ENCODE measurements at regions not wholly inside any gene's neighbourhood (a gene's known extent, or its start where the extent isn't known, plus 50 kb on each side); places are given as distances from the start of the nearest gene placed in this dataset.

GRCh38 chr7:3175285-3175902 lies 125.7 kb upstream of the SDK1 start:
- Histone ChIP-seq H3K9me3 (no peaks in the 10 kb centered on the region), H3K27me3 (replicated peaks; ENCODE audit: control insufficient read depth, insufficient read depth, low read length) (no peaks in the 10 kb centered on the region), H3K36me3 (ENCODE audit: control insufficient read depth, insufficient read depth, low read length) (no peaks in the 10 kb centered on the region), H3K4me1 (no peaks in the 10 kb centered on the region), H3K4me3 (ENCODE audit: low read depth, low read length) (no peak overlapping the region)
- POLR2A ChIA-PET, result no interaction called here
- BruUV-seq (replicated peaks), result no TSS peak
- H3K36me3 Mint-ChIP-seq (ENCODE audit: insufficient read depth, unreplicated experiment), result peaks cover 5% of the 10 kb centered on the region
- peaks cover 15% of the 10 kb centered on the region for H3K9me3 Mint-ChIP-seq (ENCODE audit: unreplicated experiment)
- TF ChIP-seq, protein P1, sequence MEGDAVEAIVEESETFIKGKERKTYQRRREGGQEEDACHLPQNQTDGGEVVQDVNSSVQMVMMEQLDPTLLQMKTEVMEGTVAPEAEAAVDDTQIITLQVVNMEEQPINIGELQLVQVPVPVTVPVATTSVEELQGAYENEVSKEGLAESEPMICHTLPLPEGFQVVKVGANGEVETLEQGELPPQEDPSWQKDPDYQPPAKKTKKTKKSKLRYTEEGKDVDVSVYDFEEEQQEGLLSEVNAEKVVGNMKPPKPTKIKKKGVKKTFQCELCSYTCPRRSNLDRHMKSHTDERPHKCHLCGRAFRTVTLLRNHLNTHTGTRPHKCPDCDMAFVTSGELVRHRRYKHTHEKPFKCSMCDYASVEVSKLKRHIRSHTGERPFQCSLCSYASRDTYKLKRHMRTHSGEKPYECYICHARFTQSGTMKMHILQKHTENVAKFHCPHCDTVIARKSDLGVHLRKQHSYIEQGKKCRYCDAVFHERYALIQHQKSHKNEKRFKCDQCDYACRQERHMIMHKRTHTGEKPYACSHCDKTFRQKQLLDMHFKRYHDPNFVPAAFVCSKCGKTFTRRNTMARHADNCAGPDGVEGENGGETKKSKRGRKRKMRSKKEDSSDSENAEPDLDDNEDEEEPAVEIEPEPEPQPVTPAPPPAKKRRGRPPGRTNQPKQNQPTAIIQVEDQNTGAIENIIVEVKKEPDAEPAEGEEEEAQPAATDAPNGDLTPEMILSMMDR (IDR thresholded peaks at IDR 0.05; ENCODE audit: insufficient read depth in 1 of 2, low read depth in 1 of 2, low read length in 1 of 2, severe bottlenecking in 1 of 2, unreplicated experiment in 1 of 2), result no peak
- no peak overlapping the region for H3K27ac Mint-ChIP-seq (ENCODE audit: unreplicated experiment)
- H3K4me3 Mint-ChIP-seq (ENCODE audit: unreplicated experiment), result no peak overlapping the region
- H3K27me3 Mint-ChIP-seq (ENCODE audit: insufficient read depth, unreplicated experiment), result no peaks in the 10 kb centered on the region
- intact Hi-C loops (cut with micrococcal nuclease; ENCODE audit: unreplicated experiment), result no loop called here
- CTCF ChIA-PET, result no interaction called here
- peaks cover 9% of the 10 kb centered on the region for H3K4me1 Mint-ChIP-seq (ENCODE audit: low read depth, unreplicated experiment)
- no peak for DNase-seq

DNA sequence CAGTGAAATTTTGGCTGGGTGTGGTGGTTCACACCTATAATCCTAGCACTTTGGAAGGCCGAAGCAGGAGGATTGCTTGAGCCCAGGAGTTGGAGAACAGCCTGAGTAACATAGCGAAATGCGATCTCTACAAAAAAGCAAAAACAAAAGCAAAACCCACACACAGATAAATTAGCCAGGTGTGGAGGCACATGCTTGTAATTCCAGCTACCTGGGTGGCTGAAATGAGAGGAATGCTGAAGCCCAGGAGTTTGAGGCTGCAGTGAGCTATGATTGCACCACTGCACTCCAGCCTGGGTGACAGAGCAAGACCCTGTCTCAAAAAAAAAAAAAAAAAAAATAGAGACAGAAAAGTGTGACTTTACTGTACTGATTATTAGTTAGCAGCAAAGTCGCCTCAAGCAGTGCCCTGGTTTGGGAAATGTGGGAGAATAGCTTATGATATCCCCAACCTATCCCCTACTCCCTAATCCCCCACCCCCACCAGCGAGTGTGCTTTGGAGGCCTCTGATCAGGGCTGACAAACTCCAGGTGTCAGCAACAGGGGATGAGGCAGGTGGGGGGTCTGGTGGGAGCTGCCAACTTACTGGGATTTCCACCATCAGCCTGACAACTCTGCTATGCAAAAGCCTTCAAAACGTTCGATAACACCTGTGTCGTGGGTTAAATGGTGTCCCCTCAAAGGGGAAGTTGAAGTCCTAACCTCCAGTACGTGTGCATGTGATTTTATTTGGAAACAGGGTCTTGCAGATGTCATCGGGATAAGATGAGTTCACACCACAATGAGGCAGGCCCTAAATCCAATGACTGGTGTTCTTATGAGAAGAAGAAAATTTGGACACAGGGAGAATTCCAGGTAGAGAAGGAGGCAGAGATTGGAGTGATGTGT lies 124.7 kb upstream of the SDK1 start:
- Mint-ChIP-seq H3K27ac (ENCODE audit: unreplicated experiment) (no peak overlapping the region), H3K27me3 (ENCODE audit: insufficient read depth, unreplicated experiment) (no peaks in the 10 kb centered on the region), H3K4me3 (ENCODE audit: unreplicated experiment) (no peak overlapping the region), H3K36me3 (ENCODE audit: insufficient read depth, unreplicated experiment) (peaks cover 5% of the 10 kb centered on the region), H3K9me3 (ENCODE audit: unreplicated experiment) (peaks cover 11% of the 10 kb centered on the region), H3K4me1 (ENCODE audit: low read depth, unreplicated experiment) (peaks cover 9% of the 10 kb centered on the region)
- H3K9me3 ChIP-seq, result no peaks in the 10 kb centered on the region
- CTCF ChIA-PET, result no interaction called here
- H3K4me1 ChIP-seq, result no peaks in the 10 kb centered on the region
- intact Hi-C loops (cut with micrococcal nuclease; ENCODE audit: unreplicated experiment), result no loop called here
- DNase-seq, result no peak
- H3K4me3 ChIP-seq (ENCODE audit: low read depth, low read length), result no peak overlapping the region
- H3K27me3 ChIP-seq (replicated peaks; ENCODE audit: control insufficient read depth, insufficient read depth, low read length), result no peaks in the 10 kb centered on the region
- BruUV-seq (replicated peaks), result no TSS peak
- H3K36me3 ChIP-seq (ENCODE audit: control insufficient read depth, insufficient read depth, low read length), result no peaks in the 10 kb centered on the region
- POLR2A ChIA-PET, result no interaction called here
- TF ChIP-seq, protein P1 (IDR thresholded peaks at IDR 0.05; ENCODE audit: insufficient read depth in 1 of 2, low read depth in 1 of 2, low read length in 1 of 2, severe bottlenecking in 1 of 2, unreplicated experiment in 1 of 2), result no peak

- Mint-ChIP-seq H3K27me3 (ENCODE audit: insufficient read depth, unreplicated experiment) (no peaks in the 10 kb centered on the region), H3K4me3 (ENCODE audit: unreplicated experiment) (no peak overlapping the region), H3K27ac (ENCODE audit: unreplicated experiment) (no peak overlapping the region), H3K36me3 (ENCODE audit: insufficient read depth, unreplicated experiment) (peaks cover under 1% of the 10 kb centered on the region), H3K4me1 (ENCODE audit: low read depth, unreplicated experiment) (peaks cover 9% of the 10 kb centered on the region), H3K9me3 (ENCODE audit: unreplicated experiment) (peaks cover 3% of the 10 kb centered on the region)
- Histone ChIP-seq H3K36me3 (ENCODE audit: control insufficient read depth, insufficient read depth, low read length) (no peaks in the 10 kb centered on the region), H3K9me3 (no peaks in the 10 kb centered on the region), H3K4me3 (ENCODE audit: low read depth, low read length) (no peak overlapping the region), H3K27me3 (replicated peaks; ENCODE audit: control insufficient read depth, insufficient read depth, low read length) (no peaks in the 10 kb centered on the region), H3K4me1 (no peaks in the 10 kb centered on the region)
- intact Hi-C loops (cut with micrococcal nuclease; ENCODE audit: unreplicated experiment), result no loop called here
- TF ChIP-seq, protein P1 (IDR thresholded peaks at IDR 0.05; ENCODE audit: insufficient read depth in 1 of 2, low read depth in 1 of 2, low read length in 1 of 2, severe bottlenecking in 1 of 2, unreplicated experiment in 1 of 2), result no peak
- CTCF ChIA-PET, result no interaction called here
- DNase-seq, result no peak
- BruUV-seq (replicated peaks), result no TSS peak
- POLR2A ChIA-PET, result no interaction called here
These were observed 123.8 kb upstream of the SDK1 start for GRCh38 chr7:3177271-3177670.
